WTC11 (cell line): ENCODE measurements at regions not wholly inside any gene's neighbourhood (a gene's known extent, or its start where the extent isn't known, plus 50 kb on each side); places are given as distances from the start of the nearest gene placed in this dataset.

Experiments
- ATAC-seq: fragments of 200-7000 bp; cut with Tn5 transposase; 2 replicates; pipeline ENCODE4 v1.10.0; 2021; ENCODE audit warnings: mild to moderate bottlenecking, moderate library complexity
- CTCF ChIA-PET: fragments of 300-600 bp; sonication (Branson Sonifier 250); formaldehyde crosslinking; loops from one replicate; lab custom pipeline; 2021; ENCODE audit warnings: antibody characterized with exemption; lab: Charles Lee
- POLR2A ChIA-PET: fragments of 350-600 bp; sonication (Branson Sonifier 250); formaldehyde crosslinking; loops from one replicate; lab custom pipeline; 2021; ENCODE audit warnings: antibody characterized with exemption; lab: Charles Lee
- DNase-seq: peaks from one replicate; pipeline ENCODE4 v3.0.0; 2021; ENCODE audit warnings: low spot score
- H3K27ac Mint-ChIP-seq: 2 replicates; pipeline ENCODE4 v1.8.0; 2021; ENCODE audit warnings: mixed read lengths
- H3K27me3 Mint-ChIP-seq: 2 replicates; pipeline ENCODE4 v1.8.0; 2021; ENCODE audit warnings: low read depth, mild to moderate bottlenecking, moderate library complexity, mixed read lengths
- H3K36me3 Mint-ChIP-seq: 2 replicates; pipeline ENCODE4 v1.8.0; 2021; ENCODE audit warnings: mixed read lengths
- H3K4me1 Mint-ChIP-seq: 2 replicates; pipeline ENCODE4 v1.8.0; 2022; ENCODE audit warnings: mixed read lengths
- H3K4me3 Mint-ChIP-seq: 2 replicates; pipeline ENCODE4 v1.8.0; 2021; ENCODE audit warnings: mild to moderate bottlenecking, moderate library complexity, mixed read lengths
- H3K9me3 Mint-ChIP-seq: 2 replicates; pipeline ENCODE4 v1.8.0; 2021; ENCODE audit warnings: mixed read lengths
- CBFB ChIP-seq: sonication (generic); formaldehyde crosslinking; IDR thresholded peaks from 2 replicates; pipeline ENCODE4 v1.8.1; 2022; ENCODE audit warnings: mild to moderate bottlenecking, low read depth, missing genetic modification reagents
- GRHL2 ChIP-seq: fragments of 250-450 bp; sonication (Bioruptor Pico); IDR thresholded peaks from 2 replicates; pipeline ENCODE4 v1.8.0; 2022; ENCODE audit warnings: mild to moderate bottlenecking, moderate library complexity; ENCODE audit not compliant: insufficient replicate concordance, severe bottlenecking
- SOX15 ChIP-seq: fragments of 250-450 bp; sonication (Bioruptor Pico); IDR thresholded peaks from 2 replicates; pipeline ENCODE4 v1.9.0; 2021; ENCODE audit warnings: mild to moderate bottlenecking
- USF1 ChIP-seq: sonication (generic); formaldehyde crosslinking; IDR thresholded peaks from 2 replicates; pipeline ENCODE4 v1.8.0; 2022; ENCODE audit warnings: mild to moderate bottlenecking, missing genetic modification reagents
- ZBTB21 ChIP-seq: sonication (generic); formaldehyde crosslinking; IDR thresholded peaks from 2 replicates; pipeline ENCODE4 v1.8.1; 2023; ENCODE audit warnings: mild to moderate bottlenecking, missing genetic modification reagents, borderline replicate concordance
- ZNF416 ChIP-seq: fragments of 250-450 bp; sonication (Bioruptor Pico); IDR thresholded peaks from 2 replicates; pipeline ENCODE4 v1.9.0; 2021; ENCODE audit warnings: mild to moderate bottlenecking, inconsistent platforms
- ZNF671 ChIP-seq: fragments of 250-450 bp; sonication (Bioruptor Pico); IDR thresholded peaks from 2 replicates; pipeline ENCODE4 v1.8.0; 2021; ENCODE audit warnings: mild to moderate bottlenecking
- TF ChIP-seq, protein P1 (sequence below): fragments of 250-450 bp; sonication (Bioruptor Pico); IDR thresholded peaks from 2 replicates; pipeline ENCODE4 v1.9.0; 2021; ENCODE audit warnings: moderate library complexity, mild to moderate bottlenecking, inconsistent platforms, borderline replicate concordance
- TF ChIP-seq, protein P2 (sequence below): sonication (generic); formaldehyde crosslinking; conservative IDR thresholded peaks from 2 replicates; pipeline ENCODE4 v1.8.1; 2023; ENCODE audit warnings: mild to moderate bottlenecking, low read depth, missing genetic modification reagents, moderate library complexity
- TF ChIP-seq, protein P3 (sequence below): sonication (generic); formaldehyde crosslinking; IDR thresholded peaks from 2 replicates; pipeline ENCODE4 v1.8.1; 2023; ENCODE audit warnings: mild to moderate bottlenecking, moderate library complexity, missing genetic modification reagents
- TF ChIP-seq, protein P4 (sequence below): sonication (generic); formaldehyde crosslinking; IDR thresholded peaks from 2 replicates; pipeline ENCODE4 v1.8.1; 2023; ENCODE audit warnings: mild to moderate bottlenecking, missing genetic modification reagents, moderate library complexity
- TF ChIP-seq, protein P5 (sequence below): fragments of 250-450 bp; sonication (Bioruptor Pico); IDR thresholded peaks from 2 replicates; pipeline ENCODE4 v1.9.0; 2021; ENCODE audit warnings: mild to moderate bottlenecking, borderline replicate concordance

DNA sequence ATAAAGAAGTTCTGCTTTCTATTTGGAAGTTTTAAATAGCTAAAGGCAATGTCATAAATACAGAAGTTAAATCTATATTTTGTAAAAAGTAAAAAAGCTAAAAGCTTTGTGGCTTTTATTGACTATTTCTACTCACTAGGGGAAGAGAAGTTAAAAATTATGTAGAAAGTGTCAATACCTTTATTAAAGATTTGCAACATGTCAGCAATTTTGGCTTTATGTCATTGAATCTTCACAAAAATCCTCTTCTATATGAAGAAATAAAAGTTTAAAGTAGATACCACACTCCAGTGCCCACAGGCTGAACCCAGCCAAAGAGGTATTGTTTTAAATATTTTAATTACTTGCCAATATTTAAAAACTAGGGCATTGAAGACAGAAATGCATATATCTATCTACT lies 160.6 kb upstream of the HSF2 start:
- DNase-seq = no peak
- Mint-ChIP-seq H3K27ac (no peak overlapping the region), H3K36me3 (no peaks in the 10 kb centered on the region), H3K27me3 (no peaks in the 10 kb centered on the region; the same call in 1 of the 2 replicates), H3K9me3 (peaks cover 6% of the 10 kb centered on the region; the same call in 1 of the 2 replicates), H3K4me3 (no peak overlapping the region), H3K4me1 (no peaks in the 10 kb centered on the region)
- no peak for ATAC-seq
- CTCF ChIA-PET = no interaction called here
- no peak for TF ChIP-seq SOX15 (CRISPR knock-in tag)
- TF ChIP-seq ZBTB21 (CRISPR knock-in tag) = no peak
- TF ChIP-seq ZNF671 = no peak
- no peak for TF ChIP-seq GRHL2
- TF ChIP-seq, protein P1, sequence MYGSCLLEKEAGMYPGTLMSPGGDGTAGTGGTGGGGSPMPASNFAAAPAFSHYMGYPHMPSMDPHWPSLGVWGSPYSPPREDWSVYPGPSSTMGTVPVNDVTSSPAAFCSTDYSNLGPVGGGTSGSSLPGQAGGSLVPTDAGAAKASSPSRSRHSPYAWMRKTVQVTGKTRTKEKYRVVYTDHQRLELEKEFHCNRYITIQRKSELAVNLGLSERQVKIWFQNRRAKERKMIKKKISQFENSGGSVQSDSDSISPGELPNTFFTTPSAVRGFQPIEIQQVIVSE = no peak
- no peak for TF ChIP-seq CBFB (CRISPR knock-in tag)
- TF ChIP-seq, protein P2, sequence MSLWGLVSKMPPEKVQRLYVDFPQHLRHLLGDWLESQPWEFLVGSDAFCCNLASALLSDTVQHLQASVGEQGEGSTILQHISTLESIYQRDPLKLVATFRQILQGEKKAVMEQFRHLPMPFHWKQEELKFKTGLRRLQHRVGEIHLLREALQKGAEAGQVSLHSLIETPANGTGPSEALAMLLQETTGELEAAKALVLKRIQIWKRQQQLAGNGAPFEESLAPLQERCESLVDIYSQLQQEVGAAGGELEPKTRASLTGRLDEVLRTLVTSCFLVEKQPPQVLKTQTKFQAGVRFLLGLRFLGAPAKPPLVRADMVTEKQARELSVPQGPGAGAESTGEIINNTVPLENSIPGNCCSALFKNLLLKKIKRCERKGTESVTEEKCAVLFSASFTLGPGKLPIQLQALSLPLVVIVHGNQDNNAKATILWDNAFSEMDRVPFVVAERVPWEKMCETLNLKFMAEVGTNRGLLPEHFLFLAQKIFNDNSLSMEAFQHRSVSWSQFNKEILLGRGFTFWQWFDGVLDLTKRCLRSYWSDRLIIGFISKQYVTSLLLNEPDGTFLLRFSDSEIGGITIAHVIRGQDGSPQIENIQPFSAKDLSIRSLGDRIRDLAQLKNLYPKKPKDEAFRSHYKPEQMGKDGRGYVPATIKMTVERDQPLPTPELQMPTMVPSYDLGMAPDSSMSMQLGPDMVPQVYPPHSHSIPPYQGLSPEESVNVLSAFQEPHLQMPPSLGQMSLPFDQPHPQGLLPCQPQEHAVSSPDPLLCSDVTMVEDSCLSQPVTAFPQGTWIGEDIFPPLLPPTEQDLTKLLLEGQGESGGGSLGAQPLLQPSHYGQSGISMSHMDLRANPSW (CRISPR knock-in tag) = no peak
- TF ChIP-seq ZNF416 (CRISPR knock-in tag) = no peak
- TF ChIP-seq, protein P3, sequence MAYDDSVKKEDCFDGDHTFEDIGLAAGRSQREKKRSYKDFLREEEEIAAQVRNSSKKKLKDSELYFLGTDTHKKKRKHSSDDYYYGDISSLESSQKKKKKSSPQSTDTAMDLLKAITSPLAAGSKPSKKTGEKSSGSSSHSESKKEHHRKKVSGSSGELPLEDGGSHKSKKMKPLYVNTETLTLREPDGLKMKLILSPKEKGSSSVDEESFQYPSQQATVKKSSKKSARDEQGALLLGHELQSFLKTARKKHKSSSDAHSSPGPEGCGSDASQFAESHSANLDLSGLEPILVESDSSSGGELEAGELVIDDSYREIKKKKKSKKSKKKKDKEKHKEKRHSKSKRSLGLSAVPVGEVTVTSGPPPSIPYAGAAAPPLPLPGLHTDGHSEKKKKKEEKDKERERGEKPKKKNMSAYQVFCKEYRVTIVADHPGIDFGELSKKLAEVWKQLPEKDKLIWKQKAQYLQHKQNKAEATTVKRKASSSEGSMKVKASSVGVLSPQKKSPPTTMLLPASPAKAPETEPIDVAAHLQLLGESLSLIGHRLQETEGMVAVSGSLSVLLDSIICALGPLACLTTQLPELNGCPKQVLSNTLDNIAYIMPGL = no peak
- POLR2A ChIA-PET = no interaction called here

DNA sequence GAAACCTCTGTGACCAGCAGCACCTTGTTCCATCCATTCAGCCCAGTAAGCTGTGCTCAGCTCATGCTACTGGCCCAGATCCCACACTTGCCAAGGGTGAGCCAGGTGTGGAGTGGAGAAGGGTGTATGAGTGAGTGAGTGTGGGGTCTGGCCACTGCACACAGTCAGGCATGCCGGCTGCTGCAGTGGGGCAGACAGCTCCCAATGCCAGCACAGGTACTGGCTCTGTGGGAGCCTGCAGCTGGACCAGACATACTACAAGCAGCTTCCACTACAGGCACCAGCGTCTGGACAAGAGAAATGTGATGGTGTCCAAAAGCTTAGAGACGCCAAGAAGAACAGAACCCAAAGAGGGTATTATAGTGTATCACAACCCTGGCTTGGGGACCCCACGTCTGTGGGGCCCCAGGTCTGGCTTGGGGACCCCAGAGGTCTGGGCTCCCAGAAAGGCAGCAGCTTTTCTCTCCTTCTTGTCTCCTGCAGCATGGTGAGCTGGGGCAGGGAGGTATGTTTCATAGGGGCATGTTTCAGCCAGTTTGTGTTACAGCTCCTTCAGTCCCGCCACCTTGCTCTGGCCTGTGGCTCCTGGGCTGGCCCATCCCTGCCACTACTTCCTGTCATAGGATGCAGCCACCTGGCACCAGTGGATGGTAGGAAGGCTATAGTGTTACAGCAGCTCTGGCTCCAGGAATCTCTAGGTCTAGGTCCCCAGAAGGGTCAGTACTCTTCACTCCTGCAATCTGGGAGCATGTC lies 152.4 kb upstream of the HSF2 start:
- no peak overlapping the region for H3K4me3 Mint-ChIP-seq
- no peak for ATAC-seq
- H3K9me3 Mint-ChIP-seq = peaks cover 6% of the 10 kb centered on the region; the same call in 1 of the 2 replicates
- no peak for DNase-seq
- CTCF ChIA-PET = no interaction called here
- no peak overlapping the region for H3K27ac Mint-ChIP-seq
- no peaks in the 10 kb centered on the region for H3K4me1 Mint-ChIP-seq
- no peaks in the 10 kb centered on the region for H3K27me3 Mint-ChIP-seq
- H3K36me3 Mint-ChIP-seq = no peaks in the 10 kb centered on the region
- TF ChIP-seq ZNF416 (CRISPR knock-in tag) (no peak), USF1 (CRISPR knock-in tag) (no peak)
- TF ChIP-seq, protein P4, sequence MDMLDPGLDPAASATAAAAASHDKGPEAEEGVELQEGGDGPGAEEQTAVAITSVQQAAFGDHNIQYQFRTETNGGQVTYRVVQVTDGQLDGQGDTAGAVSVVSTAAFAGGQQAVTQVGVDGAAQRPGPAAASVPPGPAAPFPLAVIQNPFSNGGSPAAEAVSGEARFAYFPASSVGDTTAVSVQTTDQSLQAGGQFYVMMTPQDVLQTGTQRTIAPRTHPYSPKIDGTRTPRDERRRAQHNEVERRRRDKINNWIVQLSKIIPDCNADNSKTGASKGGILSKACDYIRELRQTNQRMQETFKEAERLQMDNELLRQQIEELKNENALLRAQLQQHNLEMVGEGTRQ (CRISPR knock-in tag) = no peak
- TF ChIP-seq, protein P5, sequence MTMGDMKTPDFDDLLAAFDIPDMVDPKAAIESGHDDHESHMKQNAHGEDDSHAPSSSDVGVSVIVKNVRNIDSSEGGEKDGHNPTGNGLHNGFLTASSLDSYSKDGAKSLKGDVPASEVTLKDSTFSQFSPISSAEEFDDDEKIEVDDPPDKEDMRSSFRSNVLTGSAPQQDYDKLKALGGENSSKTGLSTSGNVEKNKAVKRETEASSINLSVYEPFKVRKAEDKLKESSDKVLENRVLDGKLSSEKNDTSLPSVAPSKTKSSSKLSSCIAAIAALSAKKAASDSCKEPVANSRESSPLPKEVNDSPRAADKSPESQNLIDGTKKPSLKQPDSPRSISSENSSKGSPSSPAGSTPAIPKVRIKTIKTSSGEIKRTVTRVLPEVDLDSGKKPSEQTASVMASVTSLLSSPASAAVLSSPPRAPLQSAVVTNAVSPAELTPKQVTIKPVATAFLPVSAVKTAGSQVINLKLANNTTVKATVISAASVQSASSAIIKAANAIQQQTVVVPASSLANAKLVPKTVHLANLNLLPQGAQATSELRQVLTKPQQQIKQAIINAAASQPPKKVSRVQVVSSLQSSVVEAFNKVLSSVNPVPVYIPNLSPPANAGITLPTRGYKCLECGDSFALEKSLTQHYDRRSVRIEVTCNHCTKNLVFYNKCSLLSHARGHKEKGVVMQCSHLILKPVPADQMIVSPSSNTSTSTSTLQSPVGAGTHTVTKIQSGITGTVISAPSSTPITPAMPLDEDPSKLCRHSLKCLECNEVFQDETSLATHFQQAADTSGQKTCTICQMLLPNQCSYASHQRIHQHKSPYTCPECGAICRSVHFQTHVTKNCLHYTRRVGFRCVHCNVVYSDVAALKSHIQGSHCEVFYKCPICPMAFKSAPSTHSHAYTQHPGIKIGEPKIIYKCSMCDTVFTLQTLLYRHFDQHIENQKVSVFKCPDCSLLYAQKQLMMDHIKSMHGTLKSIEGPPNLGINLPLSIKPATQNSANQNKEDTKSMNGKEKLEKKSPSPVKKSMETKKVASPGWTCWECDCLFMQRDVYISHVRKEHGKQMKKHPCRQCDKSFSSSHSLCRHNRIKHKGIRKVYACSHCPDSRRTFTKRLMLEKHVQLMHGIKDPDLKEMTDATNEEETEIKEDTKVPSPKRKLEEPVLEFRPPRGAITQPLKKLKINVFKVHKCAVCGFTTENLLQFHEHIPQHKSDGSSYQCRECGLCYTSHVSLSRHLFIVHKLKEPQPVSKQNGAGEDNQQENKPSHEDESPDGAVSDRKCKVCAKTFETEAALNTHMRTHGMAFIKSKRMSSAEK = no peak
- POLR2A ChIA-PET = no interaction called here
